HK-2 (cell line): ENCODE measurements at regions not wholly inside any gene's neighbourhood (a gene's known extent, or its start where the extent isn't known, plus 50 kb on each side); places are given as distances from the start of the nearest gene placed in this dataset.

ENCODE experiments used
- DNase-seq: peaks from one replicate; pipeline ENCODE4 v3.0.0-alpha.2; 2018; ENCODE audit not compliant: unreplicated experiment

DNA sequence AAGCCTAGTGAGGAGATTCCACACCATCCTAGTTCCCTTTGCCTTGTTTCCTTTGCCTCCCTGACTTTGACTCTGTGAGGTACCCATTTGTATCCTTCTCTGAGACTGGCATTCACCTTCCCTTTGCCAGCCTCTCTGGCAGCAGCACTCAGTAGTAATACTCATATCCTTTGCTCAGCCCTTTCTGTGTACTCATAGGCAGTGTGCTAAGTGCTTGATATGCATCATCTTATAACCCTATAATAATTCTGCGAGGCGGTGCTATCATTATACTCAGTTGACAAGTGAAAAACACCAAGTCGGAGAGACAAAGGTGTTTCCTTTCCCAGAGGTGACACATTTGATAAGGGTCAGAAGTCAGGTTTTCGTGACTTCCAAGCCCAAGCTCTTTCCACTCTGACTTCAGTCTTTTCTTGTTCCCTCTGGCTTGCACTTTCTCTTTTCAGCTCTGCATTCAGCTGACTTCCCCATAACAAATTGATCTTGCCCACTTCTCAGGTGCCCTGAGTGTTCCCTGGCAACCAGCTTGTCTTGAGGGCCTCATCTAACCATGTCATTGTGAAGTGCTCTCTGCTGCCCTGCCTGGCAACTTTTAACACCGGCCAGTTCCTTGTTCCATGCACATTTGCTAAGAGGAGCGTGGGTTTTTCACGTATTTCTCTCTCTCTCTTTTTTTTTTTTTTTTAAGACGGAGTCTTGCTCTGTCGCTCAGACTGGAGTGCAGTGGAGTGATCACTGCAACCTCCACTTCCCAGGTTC is 94.5 kb upstream of the UPP2 start:
- no peak for DNase-seq

DNA sequence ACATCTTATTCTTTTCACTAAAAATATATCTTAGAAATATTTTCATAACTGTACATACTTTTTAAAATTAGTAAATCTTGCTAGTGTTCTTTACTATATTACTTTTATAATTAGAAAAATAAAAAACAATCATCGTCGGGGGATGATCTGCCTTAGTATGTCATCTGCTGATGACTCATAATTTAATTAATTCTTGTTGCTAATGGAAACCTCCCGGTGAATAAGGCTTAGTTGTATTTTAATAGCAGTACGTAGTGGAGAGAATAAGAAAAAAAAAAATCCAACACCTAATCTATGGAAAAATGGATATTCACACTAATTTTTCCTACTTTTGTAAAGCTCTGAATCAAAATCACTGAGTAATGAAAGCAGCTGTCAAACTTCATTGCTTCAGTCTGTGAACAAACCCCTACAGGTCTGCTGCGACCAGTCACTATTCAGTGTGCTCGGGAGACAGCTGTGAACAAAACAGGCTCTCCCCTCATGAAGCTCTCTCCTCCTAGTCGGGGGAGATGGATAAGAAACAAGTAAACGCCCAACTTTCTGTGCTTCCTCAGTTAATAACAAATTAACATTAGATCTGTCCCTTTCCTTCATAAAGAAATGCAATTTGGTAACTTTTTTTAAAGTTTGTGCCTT is 97.4 kb upstream of the UPP2 start:
- DNase-seq, result no peak

GRCh38 chr2:158002079-158002478 is 99.6 kb upstream of the UPP2 start:
- DNase-seq, result no peak

DNA sequence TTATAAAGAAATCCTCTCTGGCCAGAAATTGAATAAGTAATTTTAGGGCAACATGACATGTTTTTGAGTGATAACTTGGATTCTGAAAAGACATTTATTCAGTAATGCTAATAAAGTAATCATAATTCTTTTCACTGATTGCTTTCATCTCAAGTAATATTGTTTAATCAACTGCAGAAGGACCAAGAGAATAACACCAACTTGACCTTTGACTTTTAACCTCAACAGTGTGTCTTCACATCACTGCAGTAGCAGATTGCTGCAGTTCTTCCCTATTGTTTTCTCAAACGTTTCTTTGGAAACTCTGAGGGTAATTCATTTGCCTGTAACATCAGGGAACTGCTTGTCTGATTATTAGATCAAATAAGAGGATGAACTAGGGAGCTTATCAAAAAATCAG is 104.9 kb upstream of the UPP2 start:
- no peak for DNase-seq

DNA sequence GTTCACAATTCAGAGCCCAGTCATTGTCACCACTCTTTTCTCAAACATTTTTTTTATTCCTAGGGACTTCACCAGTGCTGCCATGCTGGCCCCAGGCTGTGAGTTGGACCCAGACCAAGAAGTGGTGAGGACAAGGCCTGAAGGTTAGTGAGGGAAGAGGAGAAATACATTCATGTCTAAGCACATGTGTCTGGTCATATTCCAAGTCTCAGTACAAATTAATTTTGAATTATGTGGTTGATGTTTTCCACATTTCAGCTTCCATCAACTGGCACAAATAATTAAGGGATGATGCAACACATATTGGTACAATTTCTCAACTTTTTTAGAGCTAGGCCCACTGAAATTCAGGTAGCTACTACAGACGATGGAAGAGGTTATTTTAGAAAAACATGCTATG is 106.6 kb upstream of the UPP2 start:
- no peak for DNase-seq

DNA sequence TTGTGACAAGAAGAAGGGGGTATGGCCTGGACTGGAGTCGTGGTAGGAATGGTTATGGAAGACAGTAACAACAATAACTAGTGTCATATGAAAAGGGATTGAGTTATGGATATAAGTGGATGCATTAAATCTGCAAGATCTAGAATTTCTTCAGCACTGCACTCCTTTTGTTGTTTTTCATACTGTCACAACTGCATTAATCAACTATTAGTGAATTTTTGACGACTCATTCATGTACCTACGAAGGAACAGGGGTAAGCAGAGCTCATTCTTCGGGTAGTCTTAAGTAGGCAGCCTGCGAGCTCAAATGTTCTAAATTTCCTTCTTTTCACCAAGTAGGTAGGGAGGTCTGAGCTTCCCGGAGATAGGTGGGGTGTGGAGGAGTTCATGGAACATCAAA is 109.7 kb upstream of the UPP2 start:
- no peak for DNase-seq

DNA sequence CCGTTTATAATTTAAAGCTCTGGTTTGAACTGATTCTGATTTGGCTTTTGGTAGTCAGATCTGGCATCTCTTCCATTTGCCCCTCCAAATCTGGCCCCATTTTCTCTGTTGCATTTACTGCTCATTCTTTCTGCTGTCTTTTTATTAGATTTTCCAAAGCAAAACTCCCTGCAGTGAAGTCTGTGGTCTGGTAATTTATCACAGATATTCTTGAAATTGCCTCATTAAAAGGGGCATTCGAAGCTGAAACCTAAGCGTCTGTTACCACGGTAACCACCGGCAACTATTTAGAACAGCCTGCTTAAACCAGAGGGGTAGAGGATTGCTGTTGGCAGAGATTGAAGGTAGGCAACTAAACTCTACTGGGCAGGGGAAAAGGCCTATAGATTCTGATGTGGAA is 111.5 kb upstream of the UPP2 start:
- DNase-seq, result no peak

DNA sequence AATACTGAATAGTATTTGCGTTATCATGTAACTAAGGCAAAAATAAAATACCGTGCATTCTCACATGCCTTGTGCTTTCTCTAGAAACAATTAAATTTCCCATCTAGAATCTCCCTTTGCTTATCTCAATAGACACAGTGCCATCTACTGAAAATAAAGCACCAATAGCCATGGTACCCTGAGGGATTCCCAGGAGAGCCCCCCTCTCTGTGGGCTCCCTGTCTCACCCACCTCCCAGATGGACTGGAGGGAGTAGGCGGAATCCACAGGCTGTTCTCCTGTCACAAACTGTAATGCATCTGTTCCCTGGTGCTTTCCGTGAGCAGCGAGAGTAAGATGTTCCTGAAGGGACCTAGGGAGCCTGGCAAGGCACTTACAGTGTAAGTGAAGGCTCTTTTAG is 112.4 kb upstream of the UPP2 start:
- DNase-seq, result no peak

GRCh38 chr2:157986761-157987160 is 110.6 kb upstream of the ACVR1 start:
- DNase-seq, result no peak

GRCh38 chr2:157984866-157985265 is 108.7 kb upstream of the ACVR1 start:
- no peak for DNase-seq

DNA sequence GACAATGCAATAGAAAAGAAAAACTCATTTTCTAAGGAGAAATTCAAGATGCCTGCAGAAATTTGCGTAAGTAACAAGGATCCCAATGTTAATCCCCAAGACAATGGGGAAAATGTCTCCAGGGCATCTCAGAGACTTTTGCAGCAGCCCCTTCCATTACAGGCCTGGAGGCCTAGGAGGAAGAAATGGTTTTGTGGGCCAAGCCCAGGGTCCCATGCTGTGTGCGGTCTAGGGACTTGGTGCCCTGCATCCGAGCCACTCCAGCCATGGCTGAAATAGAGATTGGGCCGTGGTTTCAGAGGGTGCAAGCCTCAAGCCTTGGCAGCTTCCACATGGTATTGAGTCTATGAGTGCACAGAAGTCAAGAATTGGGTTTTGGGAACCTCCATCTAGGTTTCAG is 103.9 kb upstream of the ACVR1 start:
- no peak for DNase-seq

DNA sequence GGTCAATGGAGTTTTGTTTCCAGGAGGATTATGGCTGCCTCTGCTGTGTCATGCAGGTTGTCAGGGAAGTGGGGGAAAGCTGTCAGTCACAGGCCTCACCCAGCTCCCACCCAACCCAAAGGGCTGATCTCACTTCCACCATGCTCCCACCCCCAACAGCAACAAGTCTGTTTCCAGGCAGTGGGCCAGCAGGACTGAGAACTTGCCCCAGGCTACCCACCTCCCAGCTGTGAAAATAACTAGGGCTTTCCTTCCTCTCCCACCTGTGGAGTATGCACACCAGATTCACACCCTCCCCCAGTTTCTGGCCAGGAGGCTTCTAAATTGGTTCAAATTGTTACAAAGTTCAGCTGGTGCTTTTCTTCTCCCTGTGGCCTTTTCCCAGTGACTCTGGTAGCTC is 95.6 kb upstream of the ACVR1 start:
- no peak for DNase-seq

DNA sequence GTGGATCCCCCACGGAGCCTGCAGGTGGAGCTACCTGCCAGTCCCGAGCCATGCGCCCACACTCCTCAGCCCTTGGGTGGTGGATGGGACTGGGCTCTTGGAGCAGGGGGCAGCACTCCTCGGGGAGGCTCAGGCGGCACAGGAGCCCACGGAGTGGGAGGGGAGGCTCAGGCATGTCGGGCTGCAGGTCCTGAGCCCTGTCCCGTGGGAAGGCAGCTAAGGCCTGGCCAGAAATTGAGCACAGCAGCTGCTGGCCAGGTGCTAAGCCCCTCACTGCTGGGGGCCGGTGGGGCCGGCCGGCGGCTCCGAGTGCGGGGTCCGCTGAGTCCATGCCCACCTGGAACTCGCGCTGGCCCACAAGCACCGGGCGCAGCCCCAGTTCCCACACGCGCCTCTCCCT is 91.7 kb upstream of the ACVR1 start:
- no peak for DNase-seq

- DNase-seq, result no peak
Measured at GRCh38 chr2:157959249-157959648, 83.1 kb upstream of the ACVR1 start.

DNA sequence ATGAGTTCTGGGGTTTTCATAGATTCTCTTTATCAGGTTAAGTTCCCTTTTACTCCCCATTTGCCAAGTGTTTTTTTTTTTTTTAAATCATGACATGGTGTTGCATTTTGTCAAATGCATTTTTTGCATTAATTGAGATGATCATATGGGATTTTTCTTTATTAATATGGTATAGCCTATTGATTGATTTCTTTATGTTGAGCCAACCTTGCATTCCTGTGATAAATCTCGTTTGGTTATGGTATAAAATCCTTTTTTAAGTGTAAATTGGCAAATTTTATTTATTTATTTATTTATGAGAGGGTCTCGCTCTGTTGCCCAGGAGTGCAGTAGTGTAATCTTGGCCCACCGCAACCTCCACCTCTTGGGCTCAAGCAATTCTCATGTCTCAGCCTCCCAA is 81.5 kb upstream of the ACVR1 start:
- no peak for DNase-seq

- no peak for DNase-seq
Measured at GRCh38 chr2:157952558-157952957, 76.4 kb upstream of the ACVR1 start.

- no peak for DNase-seq
Measured at GRCh38 chr2:157948856-157949255, 72.7 kb upstream of the ACVR1 start.

DNA sequence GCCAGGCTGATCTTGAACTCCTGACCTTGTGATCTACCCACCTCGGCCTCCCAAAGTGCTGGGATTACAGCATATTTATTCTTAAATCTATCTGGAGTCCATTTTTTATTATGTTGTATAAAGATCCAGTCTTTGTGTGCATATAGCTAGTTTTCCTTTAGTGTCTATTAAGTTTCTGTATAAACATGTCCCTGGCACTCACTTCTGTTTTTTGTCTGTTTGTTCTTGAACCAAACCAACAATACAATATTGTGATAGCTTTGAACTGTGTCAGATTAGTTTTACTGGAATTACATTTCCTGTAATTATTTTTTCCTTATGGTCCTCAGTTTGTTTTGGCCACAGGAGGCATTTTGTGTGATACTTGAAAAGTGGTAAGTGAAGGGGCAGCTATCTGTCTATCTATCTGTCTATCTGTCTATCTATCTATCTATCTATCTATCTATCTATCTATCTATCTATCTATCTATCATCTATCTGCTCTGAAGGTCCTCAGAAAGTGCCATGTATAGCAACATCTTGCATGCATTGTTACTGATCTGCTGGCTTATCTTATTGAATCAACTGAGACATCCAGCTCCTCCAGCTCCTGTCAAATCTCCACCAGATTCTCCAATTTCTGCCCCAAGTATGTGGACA is 70.9 kb upstream of the ACVR1 start:
- no peak for DNase-seq

DNA sequence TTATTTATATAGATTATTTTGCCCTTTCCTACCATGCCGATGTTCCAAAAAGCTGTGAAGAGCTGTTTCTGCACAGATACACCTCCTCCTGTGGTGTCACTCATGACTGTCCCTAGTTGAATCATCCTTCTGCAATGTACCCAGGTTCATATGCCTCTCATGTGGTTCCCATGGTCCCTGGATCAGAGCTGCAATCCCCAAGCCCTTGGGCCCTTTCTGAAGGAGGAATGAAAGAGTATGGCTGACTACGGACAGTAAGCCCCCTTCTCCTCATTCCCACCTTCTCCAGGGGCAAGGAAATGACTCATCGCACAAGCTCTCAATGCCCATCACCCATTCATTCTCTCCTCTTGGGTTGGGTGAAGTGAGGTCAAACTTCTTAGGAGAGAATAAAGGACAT is 63.9 kb upstream of the ACVR1 start:
- DNase-seq, result peak; percentile 6

DNA sequence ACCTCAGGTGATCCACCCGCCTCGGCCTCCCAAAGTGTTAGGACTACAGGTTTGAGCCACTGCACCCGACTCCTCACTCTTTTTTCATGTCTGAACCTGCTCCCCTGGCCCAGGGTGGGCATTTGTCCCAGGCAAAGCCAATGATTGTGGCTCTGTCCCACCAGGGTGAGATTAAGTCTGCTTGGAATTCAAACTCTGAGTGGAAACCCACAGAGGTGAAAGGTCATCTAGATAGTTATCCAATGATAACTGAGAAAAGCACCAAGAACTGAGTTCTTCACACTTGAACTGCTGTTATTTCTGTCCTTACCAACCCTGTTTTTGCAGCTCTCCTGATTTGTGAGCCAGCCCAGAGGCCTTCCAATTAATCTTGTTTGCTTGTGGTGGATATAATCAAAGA is 62.4 kb upstream of the ACVR1 start:
- no peak for DNase-seq

GRCh38 chr2:157936406-157936805 is 60.3 kb upstream of the ACVR1 start:
- no peak for DNase-seq

GRCh38 chr2:157935378-157935906 is 59.3 kb upstream of the ACVR1 start:
- no peak for DNase-seq
